OCI-LY1 (cell line): ENCODE measurements at regions not wholly inside any gene's neighbourhood (a gene's known extent, or its start where the extent isn't known, plus 50 kb on each side); places are given as distances from the start of the nearest gene placed in this dataset.

Source experiments
- CTCF ChIP-seq: fragments of 200-600 bp; sonication (generic), shearing (Covaris generic); IDR thresholded peaks from 2 replicates; pipeline ENCODE4 v1.5.1; 2017; ENCODE audit warnings: mild to moderate bottlenecking, antibody characterized with exemption, low read length, moderate library complexity, mixed read lengths
- EZH2 ChIP-seq: fragments of 200-600 bp; sonication (generic), shearing (Covaris generic); IDR thresholded peaks from 2 replicates; pipeline ENCODE4 v1.8.0; 2017; ENCODE audit warnings: borderline replicate concordance, mixed run types, mild to moderate bottlenecking, antibody characterized with exemption, low read length, moderate library complexity, mixed read lengths

- TF ChIP-seq CTCF (no peak), EZH2 (no peak)
Measured at GRCh38 chr7:130937016-130937415, 203.0 kb upstream of the KLF14 start.
